ENCODE measurements at regions not wholly inside any gene's neighbourhood (a gene's known extent, or its start where the extent isn't known, plus 50 kb on each side); places are given as distances from the start of the nearest gene placed in this dataset.
A peak's percentile ranks its signal among the peaks of the same experiment; 100 is the strongest.
"Not testable (repeated sequence)": the region's sequence is repeated elsewhere in the genome, so short reads cannot be mapped to it uniquely, and the experiment has no call there.

GRCh38 chr10:3935141-3935540 is 150.1 kb upstream of the KLF6 start:
- peak; percentile 59 to 60 for DNase-seq (ENCODE audit: low read depth in 2 of 2)

- DNase-seq (ENCODE audit: low read depth in 2 of 2) = no peak
Measured at GRCh38 chr10:3933733-3934132, 148.7 kb upstream of the KLF6 start.

- DNase-seq (ENCODE audit: low read depth in 2 of 2) = no peak
Measured at GRCh38 chr10:3932597-3933375, 147.8 kb upstream of the KLF6 start.

GRCh38 chr10:3931901-3932300 is 146.9 kb upstream of the KLF6 start:
- no peak for DNase-seq (ENCODE audit: low read depth in 2 of 2)

GRCh38 chr10:3931224-3931623 is 146.2 kb upstream of the KLF6 start:
- no peak for DNase-seq (ENCODE audit: low read depth in 2 of 2)

GRCh38 chr10:3928569-3928968 is 143.6 kb upstream of the KLF6 start:
- DNase-seq (ENCODE audit: low read depth in 2 of 2) = no peak

- DNase-seq (ENCODE audit: low read depth in 2 of 2) = no peak
Measured at GRCh38 chr10:3928078-3928477, 143.1 kb upstream of the KLF6 start.

GRCh38 chr10:3926675-3927525 is 141.9 kb upstream of the KLF6 start:
- no peak for DNase-seq (ENCODE audit: low read depth in 2 of 2)

GRCh38 chr10:3926258-3926657 is 141.2 kb upstream of the KLF6 start:
- DNase-seq (ENCODE audit: low read depth in 2 of 2) = no peak

GRCh38 chr10:3925184-3925583 is 140.2 kb upstream of the KLF6 start:
- no peak for DNase-seq (ENCODE audit: low read depth in 2 of 2)

GRCh38 chr10:3924344-3924743 is 139.3 kb upstream of the KLF6 start:
- no peak for DNase-seq (ENCODE audit: low read depth in 2 of 2)

GRCh38 chr10:3923033-3923432 is 138.0 kb upstream of the KLF6 start:
- no peak for DNase-seq (ENCODE audit: low read depth in 2 of 2)

- DNase-seq (ENCODE audit: low read depth in 2 of 2) = no peak
Measured at GRCh38 chr10:3919709-3920308, 134.8 kb upstream of the KLF6 start.

GRCh38 chr10:3917392-3917791 is 132.4 kb upstream of the KLF6 start:
- not testable (repeated sequence) for DNase-seq (ENCODE audit: low read depth in 2 of 2)

- no peak for DNase-seq (ENCODE audit: low read depth in 2 of 2)
Measured at GRCh38 chr10:3914733-3915132, 129.7 kb upstream of the KLF6 start.

GRCh38 chr10:3911713-3912442 is 126.9 kb upstream of the KLF6 start:
- no peak for DNase-seq (ENCODE audit: low read depth in 2 of 2)

GRCh38 chr10:3911241-3911640 is 126.2 kb upstream of the KLF6 start:
- no peak for DNase-seq (ENCODE audit: low read depth in 2 of 2)

- no peak for DNase-seq (ENCODE audit: low read depth in 2 of 2)
Measured at GRCh38 chr10:3909339-3909738, 124.3 kb upstream of the KLF6 start.

GRCh38 chr10:3908183-3908582 is 123.2 kb upstream of the KLF6 start:
- DNase-seq (ENCODE audit: low read depth in 2 of 2) = no peak

- DNase-seq (ENCODE audit: low read depth in 2 of 2) = no peak
Measured at GRCh38 chr10:3907514-3907913, 122.5 kb upstream of the KLF6 start.

GRCh38 chr10:3906511-3907111 is 121.6 kb upstream of the KLF6 start:
- DNase-seq (ENCODE audit: low read depth in 2 of 2) = no peak

All from activated CD4-positive, alpha-beta T cell treated with anti-CD3 and anti-CD28 coated beads for 24 hours (primary cell).